OCI-LY7 (cell line): ENCODE measurements at regions not wholly inside any gene's neighbourhood (a gene's known extent, or its start where the extent isn't known, plus 50 kb on each side); places are given as distances from the start of the nearest gene placed in this dataset.

Source experiments
- BruUV-seq: library from RNA; stranded (reverse); fragments of 400-500 nt; replicated peaks from 2 replicates; lab custom pipeline; 2021; lab: Mats Ljungman, UMichigan
- CTCF ChIA-PET: fragments of 300-600 bp; sonication (Branson Sonifier 250); formaldehyde crosslinking; loops from one replicate; lab custom pipeline; 2022; ENCODE audit warnings: antibody characterized with exemption; ENCODE audit not compliant: unreplicated experiment; lab: Charles Lee
- POLR2A ChIA-PET: fragments of 300-600 bp; sonication (Branson Sonifier 250); formaldehyde crosslinking; loops from one replicate; lab custom pipeline; 2022; ENCODE audit warnings: antibody characterized with exemption; lab: Charles Lee
- DNase-seq: peaks from one replicate; pipeline ENCODE4 v3.0.0-alpha.2; 2015; ENCODE audit warnings: low spot score
- H2AFZ ChIP-seq: fragments of 200-600 bp; sonication (generic), shearing (Covaris generic); 2 replicates; pipeline ENCODE4 v1.6.1; 2014; ENCODE audit warnings: mild to moderate bottlenecking, antibody characterized with exemption, low read length, moderate library complexity
- H3K27ac ChIP-seq: fragments of 200-600 bp; sonication (generic); 2 replicates; pipeline ENCODE4 v1.5.1; 2014; ENCODE audit warnings: mixed run types, low read depth, mild to moderate bottlenecking, moderate library complexity, low read length, inconsistent platforms; ENCODE audit not compliant: poor library complexity, severe bottlenecking
- H3K36me3 ChIP-seq: fragments of 200-600 bp; sonication (generic); 2 replicates; pipeline ENCODE4 v1.6.1; 2014; ENCODE audit warnings: mild to moderate bottlenecking, antibody characterized with exemption, low read length, moderate library complexity, mixed read lengths; ENCODE audit not compliant: insufficient read depth
- H3K4me1 ChIP-seq: fragments of 200-600 bp; sonication (generic); 2 replicates; pipeline ENCODE4 v1.5.1; 2014; ENCODE audit warnings: mild to moderate bottlenecking, low read length; ENCODE audit not compliant: insufficient read depth, poor library complexity, severe bottlenecking
- H3K4me2 ChIP-seq: fragments of 200-600 bp; sonication (generic); 2 replicates; pipeline ENCODE4 v1.6.1; 2014; ENCODE audit warnings: mild to moderate bottlenecking, low read length
- H3K4me3 ChIP-seq: fragments of 200-600 bp; sonication (generic); 2 replicates; pipeline ENCODE4 v1.5.1; 2014; ENCODE audit warnings: mild to moderate bottlenecking, low read depth, low read length; ENCODE audit not compliant: poor library complexity, severe bottlenecking
- H3K79me2 ChIP-seq: fragments of 200-600 bp; sonication (generic); 2 replicates; pipeline ENCODE4 v1.6.1; 2016; ENCODE audit warnings: low read depth, mild to moderate bottlenecking, low read length, moderate library complexity, mixed read lengths; ENCODE audit not compliant: insufficient read depth
- H3K9me2 ChIP-seq: fragments of 200-600 bp; sonication (generic); 2 replicates; pipeline ENCODE4 v1.6.1; 2016; ENCODE audit warnings: mild to moderate bottlenecking, low read length, mixed read lengths; ENCODE audit not compliant: insufficient read depth
- H3K9me3 ChIP-seq: fragments of 200-600 bp; sonication (generic); 2 replicates; pipeline ENCODE4 v1.6.1; 2014; ENCODE audit warnings: mild to moderate bottlenecking, mixed run types, low read length, mixed read lengths
- H4K20me1 ChIP-seq: fragments of 200-600 bp; sonication (generic); 2 replicates; pipeline ENCODE4 v1.6.1; 2014; ENCODE audit warnings: mild to moderate bottlenecking, antibody characterized with exemption, low read length, moderate library complexity, mixed read lengths; ENCODE audit not compliant: insufficient read depth
- CTCF ChIP-seq: fragments of 200-600 bp; sonication (generic); conservative IDR thresholded peaks from 2 replicates; pipeline ENCODE4 v1.5.1; 2014; ENCODE audit warnings: mild to moderate bottlenecking, antibody characterized with exemption, low read length, moderate library complexity, mixed read lengths
- EZH2phosphoT487 ChIP-seq: fragments of 200-600 bp; sonication (generic); IDR thresholded peaks from 2 replicates; pipeline ENCODE4 v1.6.1; 2018; ENCODE audit warnings: low read depth, borderline replicate concordance, mild to moderate bottlenecking, mixed run types, antibody characterized with exemption, low read length, moderate library complexity, mixed read lengths
- intact Hi-C: fragments of 100-400 bp; cut with micrococcal nuclease; formaldehyde crosslinking; loops from one replicate; pipeline ENCODE4 v1.10.0; 2022; ENCODE audit not compliant: unreplicated experiment

GRCh38 chr13:76683168-76683567 is 203.0 kb downstream of the KCTD12 start:
- CTCF ChIA-PET, result no interaction called here

GRCh38 chr13:76680112-76680511 is 206.1 kb downstream of the KCTD12 start:
- TF ChIP-seq CTCF (no peak), EZH2phosphoT487 (no peak)
- Histone ChIP-seq H3K36me3 (no peaks in the 10 kb centered on the region), H4K20me1 (no peaks in the 10 kb centered on the region), H3K4me2 (no peak overlapping the region), H3K27ac (no peak overlapping the region), H3K4me1 (no peaks in the 10 kb centered on the region), H3K9me3 (no peaks in the 10 kb centered on the region), H3K79me2 (no peaks in the 10 kb centered on the region), H3K4me3 (no peak overlapping the region), H3K9me2 (no peaks in the 10 kb centered on the region), H2AFZ (no peak overlapping the region)
- ChIA-PET POLR2A (no interaction called here), CTCF (no interaction called here)
- BruUV-seq, result no TSS peak
- intact Hi-C loops, result no loop called here
- DNase-seq, result no peak

More at GRCh38 chr13:76683168-76683567, 203.0 kb downstream of the KCTD12 start:
- TF ChIP-seq CTCF (no peak), EZH2phosphoT487 (no peak)
- Histone ChIP-seq H3K9me3 (no peaks in the 10 kb centered on the region), H3K9me2 (no peaks in the 10 kb centered on the region), H3K79me2 (no peaks in the 10 kb centered on the region), H3K4me3 (no peak overlapping the region), H3K4me1 (no peaks in the 10 kb centered on the region), H3K27ac (no peak overlapping the region), H3K4me2 (no peak overlapping the region), H3K36me3 (no peaks in the 10 kb centered on the region), H2AFZ (no peak overlapping the region), H4K20me1 (no peaks in the 10 kb centered on the region)
- BruUV-seq, result no TSS peak
- POLR2A ChIA-PET, result no interaction called here
- DNase-seq, result no peak
- intact Hi-C loops, result no loop called here

GRCh38 chr13:76677043-76677442 is 209.2 kb downstream of the KCTD12 start:
- Histone ChIP-seq H4K20me1 (no peaks in the 10 kb centered on the region), H3K4me2 (no peak overlapping the region), H2AFZ (no peak overlapping the region), H3K9me3 (no peaks in the 10 kb centered on the region), H3K36me3 (no peaks in the 10 kb centered on the region), H3K9me2 (no peaks in the 10 kb centered on the region), H3K4me1 (no peaks in the 10 kb centered on the region), H3K27ac (no peak overlapping the region), H3K4me3 (no peak overlapping the region), H3K79me2 (no peaks in the 10 kb centered on the region)
- TF ChIP-seq CTCF, result no peak
- TF ChIP-seq EZH2phosphoT487, result no peak
- CTCF ChIA-PET, result no interaction called here
- POLR2A ChIA-PET, result interaction anchor here (1.1 kb wide), 2 partner anchors 8 to 15 kb away, joined by 5 to 6 read pairs; no protein-coding TSS in a partner anchor
- intact Hi-C loops, result no loop called here
- no peak for DNase-seq
- BruUV-seq, result no TSS peak
